Karpas-422 (cell line): ENCODE measurements at regions not wholly inside any gene's neighbourhood (a gene's known extent, or its start where the extent isn't known, plus 50 kb on each side); places are given as distances from the start of the nearest gene placed in this dataset.

Experiments used
- DNase-seq: peaks from one replicate; pipeline ENCODE4 v3.0.0-alpha.2; 2015
- H2AFZ ChIP-seq: fragments of 200-600 bp; sonication (generic); 2 replicates; pipeline ENCODE4 v1.6.1; 2014; ENCODE audit warnings: antibody characterized with exemption, low read length, mixed read lengths
- H3K27ac ChIP-seq: fragments of 200-600 bp; sonication (generic); 2 replicates; pipeline ENCODE4 v1.5.1; 2014; ENCODE audit warnings: mild to moderate bottlenecking, low read length, moderate library complexity
- H3K27me3 ChIP-seq: fragments of 200-600 bp; sonication (generic); 2 replicates; pipeline ENCODE4 v1.6.1; 2014; ENCODE audit warnings: low read length, mixed read lengths
- H3K36me3 ChIP-seq: fragments of 200-600 bp; sonication (generic); 2 replicates; pipeline ENCODE4 v1.6.1; 2014; ENCODE audit warnings: low read length, mixed read lengths; ENCODE audit not compliant: insufficient read depth
- H3K4me1 ChIP-seq: fragments of 200-600 bp; sonication (generic); 2 replicates; pipeline ENCODE4 v1.6.1; 2014; ENCODE audit warnings: mild to moderate bottlenecking, low read length, mixed read lengths
- H3K4me2 ChIP-seq: fragments of 200-600 bp; sonication (generic); 2 replicates; pipeline ENCODE4 v1.6.1; 2014; ENCODE audit warnings: low read length, low read depth, mild to moderate bottlenecking; ENCODE audit not compliant: poor library complexity, severe bottlenecking
- H3K4me3 ChIP-seq: fragments of 200-600 bp; sonication (generic); 2 replicates; pipeline ENCODE4 v1.5.1; 2014; ENCODE audit warnings: mild to moderate bottlenecking, antibody characterized with exemption, low read length, mixed read lengths
- H3K79me2 ChIP-seq: fragments of 200-600 bp; sonication (generic); 2 replicates; pipeline ENCODE4 v1.6.1; 2014; ENCODE audit warnings: mild to moderate bottlenecking, low read length, mixed read lengths
- H3K9ac ChIP-seq: fragments of 200-600 bp; sonication (generic); 2 replicates; pipeline ENCODE4 v1.6.0; 2014; ENCODE audit warnings: low read length
- H3K9me2 ChIP-seq: fragments of 200-600 bp; sonication (generic), shearing (Covaris generic); replicated peaks from 2 replicates; pipeline ENCODE4 v1.6.0; 2014; ENCODE audit warnings: mild to moderate bottlenecking, low read length, moderate library complexity; ENCODE audit not compliant: insufficient read depth
- H3K9me3 ChIP-seq: fragments of 300-700, 200-600 bp; sonication (generic); 2 replicates; pipeline ENCODE4 v1.6.1; 2014; ENCODE audit warnings: low read length, mixed read lengths
- H4K20me1 ChIP-seq: fragments of 200-600 bp; sonication (generic); 2 replicates; pipeline ENCODE4 v1.6.1; 2014; ENCODE audit warnings: mild to moderate bottlenecking, antibody characterized with exemption, low read length, low read depth; ENCODE audit not compliant: insufficient read depth

- H3K4me3 ChIP-seq: no peak overlapping the region
- no peaks in the 10 kb centered on the region for H4K20me1 ChIP-seq
- H3K9ac ChIP-seq: no peak overlapping the region
- H3K27ac ChIP-seq: no peak overlapping the region
- H3K4me2 ChIP-seq: no peak overlapping the region
- H2AFZ ChIP-seq: no peak overlapping the region
- no peak for DNase-seq
- no peaks in the 10 kb centered on the region for H3K9me2 ChIP-seq
- no peaks in the 10 kb centered on the region for H3K79me2 ChIP-seq
- no peaks in the 10 kb centered on the region for H3K27me3 ChIP-seq
- no peaks in the 10 kb centered on the region for H3K4me1 ChIP-seq
- no peaks in the 10 kb centered on the region for H3K36me3 ChIP-seq
- no peaks in the 10 kb centered on the region for H3K9me3 ChIP-seq
Measured at GRCh38 chr10:124182088-124182541, 88.7 kb upstream of the CHST15 start.

GRCh38 chr10:124181656-124182055 lies 88.3 kb upstream of the CHST15 start:
- H3K36me3 ChIP-seq: no peaks in the 10 kb centered on the region

GRCh38 chr10:124180947-124181549 lies 87.7 kb upstream of the CHST15 start:
- Histone ChIP-seq H3K79me2 (no peaks in the 10 kb centered on the region), H3K9ac (no peak overlapping the region), H3K27me3 (no peaks in the 10 kb centered on the region), H3K27ac (no peak overlapping the region), H3K4me3 (no peak overlapping the region), H2AFZ (no peak overlapping the region), H3K36me3 (no peaks in the 10 kb centered on the region), H3K4me2 (no peak overlapping the region), H3K4me1 (no peaks in the 10 kb centered on the region), H4K20me1 (no peaks in the 10 kb centered on the region), H3K9me2 (no peaks in the 10 kb centered on the region), H3K9me3 (no peaks in the 10 kb centered on the region)
- no peak for DNase-seq

More at GRCh38 chr10:124181656-124182055, 88.3 kb upstream of the CHST15 start:
- Histone ChIP-seq H3K9me2 (no peaks in the 10 kb centered on the region), H3K9ac (no peak overlapping the region), H3K9me3 (no peaks in the 10 kb centered on the region), H2AFZ (no peak overlapping the region), H3K27me3 (no peaks in the 10 kb centered on the region), H3K27ac (no peak overlapping the region), H3K4me3 (no peak overlapping the region), H3K4me2 (no peak overlapping the region), H4K20me1 (no peaks in the 10 kb centered on the region), H3K79me2 (no peaks in the 10 kb centered on the region), H3K4me1 (no peaks in the 10 kb centered on the region)
- no peak for DNase-seq

GRCh38 chr10:124180044-124180745 lies 86.8 kb upstream of the CHST15 start:
- H3K36me3 ChIP-seq: no peaks in the 10 kb centered on the region
- H3K79me2 ChIP-seq: no peaks in the 10 kb centered on the region
- no peaks in the 10 kb centered on the region for H3K9me2 ChIP-seq
- no peaks in the 10 kb centered on the region for H3K27me3 ChIP-seq
- H3K9me3 ChIP-seq: no peaks in the 10 kb centered on the region
- H3K4me3 ChIP-seq: no peak overlapping the region
- no peak overlapping the region for H3K27ac ChIP-seq
- no peaks in the 10 kb centered on the region for H3K4me1 ChIP-seq
- H3K9ac ChIP-seq: no peak overlapping the region
- no peak for DNase-seq
- no peak overlapping the region for H2AFZ ChIP-seq
- no peaks in the 10 kb centered on the region for H4K20me1 ChIP-seq
- H3K4me2 ChIP-seq: no peak overlapping the region

GRCh38 chr10:124179308-124180043 lies 86.1 kb upstream of the CHST15 start:
- Histone ChIP-seq H3K36me3 (no peaks in the 10 kb centered on the region), H3K27ac (no peak overlapping the region), H4K20me1 (no peaks in the 10 kb centered on the region), H3K79me2 (no peaks in the 10 kb centered on the region), H3K9me3 (no peaks in the 10 kb centered on the region), H3K27me3 (no peaks in the 10 kb centered on the region), H2AFZ (no peak overlapping the region), H3K4me1 (no peaks in the 10 kb centered on the region), H3K4me3 (no peak overlapping the region), H3K9me2 (no peaks in the 10 kb centered on the region), H3K9ac (no peak overlapping the region), H3K4me2 (no peak overlapping the region)
- DNase-seq: no peak

- Histone ChIP-seq H4K20me1 (no peaks in the 10 kb centered on the region), H3K9ac (no peak overlapping the region), H3K27ac (no peak overlapping the region), H3K36me3 (no peaks in the 10 kb centered on the region), H3K4me2 (no peak overlapping the region), H3K4me3 (no peak overlapping the region), H3K79me2 (no peaks in the 10 kb centered on the region), H3K27me3 (no peaks in the 10 kb centered on the region), H3K9me3 (no peaks in the 10 kb centered on the region), H2AFZ (no peak overlapping the region), H3K4me1 (no peaks in the 10 kb centered on the region), H3K9me2 (no peaks in the 10 kb centered on the region)
- no peak for DNase-seq
Measured at GRCh38 chr10:124177180-124177518, 83.8 kb upstream of the CHST15 start.

GRCh38 chr10:124176349-124177179 lies 83.2 kb upstream of the CHST15 start:
- H2AFZ ChIP-seq: no peak overlapping the region
- no peak overlapping the region for H3K4me3 ChIP-seq
- H3K9ac ChIP-seq: no peak overlapping the region
- no peak for DNase-seq
- H3K4me2 ChIP-seq: no peak overlapping the region
- no peaks in the 10 kb centered on the region for H3K9me2 ChIP-seq
- no peaks in the 10 kb centered on the region for H3K36me3 ChIP-seq
- no peaks in the 10 kb centered on the region for H3K9me3 ChIP-seq
- no peaks in the 10 kb centered on the region for H4K20me1 ChIP-seq
- H3K4me1 ChIP-seq: no peaks in the 10 kb centered on the region
- H3K27ac ChIP-seq: no peak overlapping the region
- no peaks in the 10 kb centered on the region for H3K27me3 ChIP-seq
- H3K79me2 ChIP-seq: no peaks in the 10 kb centered on the region
